ENCODE measurements at regions not wholly inside any gene's neighbourhood (a gene's known extent, or its start where the extent isn't known, plus 50 kb on each side); places are given as distances from the start of the nearest gene placed in this dataset.

DNA sequence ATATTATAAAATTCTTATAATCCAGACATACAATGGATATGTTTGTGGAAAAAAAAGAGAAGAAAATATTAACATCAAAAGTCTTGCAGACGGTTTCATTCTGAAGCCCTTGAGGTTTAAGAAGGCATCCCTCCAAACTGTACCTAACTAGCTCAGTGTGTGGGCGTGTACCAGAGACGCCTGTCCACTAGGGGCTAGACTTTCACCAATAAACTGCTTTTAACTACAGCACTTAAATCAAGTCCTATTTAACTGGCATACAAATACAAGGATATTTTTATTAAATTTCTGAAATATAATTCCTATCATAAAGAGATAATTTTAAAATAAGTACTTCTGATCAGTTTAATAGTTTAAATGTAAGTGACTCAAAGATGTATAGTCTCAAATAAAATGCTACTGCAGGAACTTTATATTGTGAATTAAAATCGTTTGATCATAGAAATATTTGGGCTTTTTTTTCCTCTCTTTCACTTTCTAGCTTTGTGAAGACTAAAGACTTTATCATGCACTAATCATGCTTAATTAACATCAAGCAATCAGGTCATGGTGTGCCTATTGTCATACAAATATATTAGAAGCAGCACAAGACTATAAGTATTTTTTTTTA lies 437.7 kb downstream of the SATB2 start:
- no peak for DNase-seq

DNA sequence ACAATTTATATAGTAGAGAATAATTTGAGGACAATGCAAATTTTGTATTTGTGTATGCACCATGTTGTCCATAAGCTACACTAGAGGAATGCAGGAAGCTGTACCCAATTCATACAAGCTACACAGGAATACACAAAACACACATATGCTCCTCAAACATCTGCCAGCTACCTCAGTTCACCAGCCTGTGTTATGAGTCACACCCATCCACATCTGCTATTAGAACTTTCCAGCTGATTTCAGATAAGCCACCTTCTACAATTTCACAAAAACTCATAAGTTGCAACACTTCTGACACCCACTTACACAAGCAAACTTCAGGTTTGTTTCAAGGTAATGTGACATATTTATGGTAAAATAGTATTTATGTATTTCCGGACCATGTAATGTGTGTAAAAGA lies 438.9 kb downstream of the SATB2 start:
- DNase-seq = no peak

DNA sequence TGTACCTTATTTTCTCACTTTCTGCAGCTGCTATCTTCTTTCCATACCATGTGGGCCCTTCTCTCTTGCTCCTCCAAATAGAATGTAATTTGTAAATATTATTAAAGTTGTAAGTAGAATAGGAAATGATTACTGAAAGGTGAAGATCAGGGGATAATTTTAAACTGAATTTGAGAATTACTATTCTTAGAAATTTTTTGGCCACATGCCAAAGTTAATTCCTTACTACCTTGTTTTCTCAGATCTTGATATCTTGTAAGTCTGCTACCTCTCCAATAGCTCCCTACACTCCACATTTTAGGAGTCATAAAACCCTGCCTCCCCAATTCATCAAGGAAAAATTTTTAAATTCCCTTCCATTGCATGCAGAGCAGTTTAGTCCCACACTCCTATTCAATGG lies 442.7 kb downstream of the SATB2 start:
- no peak for DNase-seq

DNA sequence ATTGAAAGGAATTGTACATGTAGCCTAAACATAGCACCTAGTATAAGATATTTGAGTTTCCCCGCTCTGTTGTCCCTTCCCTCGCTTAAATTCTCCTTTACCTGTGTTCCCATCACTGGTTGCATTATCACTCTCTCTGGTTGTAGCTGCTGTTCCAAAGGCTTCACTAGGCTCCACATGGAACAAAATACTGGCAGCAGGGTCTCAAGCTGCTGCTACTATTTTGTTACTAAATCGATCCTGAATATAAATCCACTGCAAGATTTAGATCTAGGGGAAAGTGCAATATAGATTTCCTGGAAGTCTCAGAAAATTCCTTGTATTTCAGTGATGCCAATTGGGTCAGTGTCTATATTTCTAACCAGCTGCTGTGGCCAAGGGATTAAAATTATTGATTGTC lies 443.5 kb downstream of the SATB2 start:
- no peak for DNase-seq

DNA sequence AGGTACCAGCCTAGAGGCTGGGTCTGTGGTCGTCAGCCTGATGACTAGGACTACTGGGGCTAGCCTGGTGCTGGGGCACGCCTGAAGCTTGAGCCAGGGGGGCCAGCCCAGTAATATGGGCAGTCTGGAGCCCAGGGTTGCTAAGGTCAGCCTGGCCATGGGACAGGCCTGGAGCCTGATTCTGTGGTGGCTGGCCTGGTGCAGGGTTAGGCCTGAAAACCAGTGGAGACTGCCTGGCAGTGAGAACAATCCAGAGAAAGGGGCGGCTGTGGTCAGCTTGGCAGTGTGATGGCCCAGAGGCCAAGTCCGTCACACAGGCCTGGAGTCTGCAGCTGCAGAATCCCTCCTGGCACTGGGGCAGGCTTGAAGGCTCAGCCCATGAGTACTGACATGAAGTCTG lies 445.8 kb downstream of the SATB2 start:
- DNase-seq = no peak

DNA sequence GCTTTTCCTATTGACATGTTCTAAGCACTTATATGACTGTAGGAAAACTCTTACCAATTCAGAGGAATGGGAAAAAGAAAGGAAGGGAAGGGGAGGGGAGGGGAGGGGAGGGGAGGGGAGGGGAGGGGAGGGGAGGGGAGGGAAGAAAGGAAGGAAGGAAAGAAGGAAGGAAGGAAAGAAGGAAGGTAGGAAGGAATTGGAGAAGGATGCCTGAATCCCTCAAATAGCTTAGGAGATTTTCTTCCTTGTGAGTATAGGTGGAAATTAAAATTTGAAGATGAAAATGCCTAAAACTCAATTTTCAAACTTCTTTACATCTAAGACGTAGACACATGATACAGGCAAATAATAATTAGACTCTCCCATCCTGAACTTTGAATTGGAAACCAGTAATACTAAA lies 463.1 kb downstream of the SATB2 start:
- no peak for DNase-seq

DNA sequence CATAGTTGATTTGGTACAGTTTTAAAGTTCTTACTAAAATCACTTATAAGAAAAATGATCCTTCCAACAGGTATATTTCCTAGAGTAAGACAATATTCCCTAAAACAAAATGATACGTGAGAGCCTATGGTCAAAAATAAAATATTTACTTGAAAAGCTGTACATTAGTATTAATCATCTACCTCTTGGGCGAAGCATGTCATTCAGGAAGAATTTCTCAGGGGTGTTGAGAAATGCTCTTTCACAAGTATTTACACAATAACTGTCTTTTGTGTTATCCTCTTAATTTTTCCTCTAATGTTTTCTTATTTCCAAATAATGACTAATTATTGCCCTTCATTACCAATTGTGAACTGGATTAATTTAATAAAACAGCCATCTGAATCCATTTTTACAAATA lies 466.3 kb downstream of the SATB2 start:
- no peak for DNase-seq

DNA sequence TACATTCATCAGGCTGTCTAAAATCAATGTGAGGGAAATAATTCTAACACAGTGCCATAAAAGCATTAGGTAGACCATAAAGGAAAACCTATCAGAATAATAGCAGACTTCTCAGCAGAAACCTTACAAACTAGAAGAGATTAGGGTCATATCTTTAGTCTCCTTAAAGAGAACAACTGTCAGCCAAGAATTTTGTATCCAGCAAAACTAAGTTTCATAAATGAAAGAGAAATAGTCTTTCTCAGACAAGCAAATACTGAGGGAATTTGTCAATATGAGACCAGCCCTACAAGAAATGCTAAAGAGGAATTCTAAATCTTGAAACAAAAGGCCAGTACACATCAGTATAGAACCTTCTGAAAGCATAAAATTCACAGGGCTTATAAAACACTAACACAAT lies 482.0 kb downstream of the SATB2 start:
- DNase-seq = no peak

DNA sequence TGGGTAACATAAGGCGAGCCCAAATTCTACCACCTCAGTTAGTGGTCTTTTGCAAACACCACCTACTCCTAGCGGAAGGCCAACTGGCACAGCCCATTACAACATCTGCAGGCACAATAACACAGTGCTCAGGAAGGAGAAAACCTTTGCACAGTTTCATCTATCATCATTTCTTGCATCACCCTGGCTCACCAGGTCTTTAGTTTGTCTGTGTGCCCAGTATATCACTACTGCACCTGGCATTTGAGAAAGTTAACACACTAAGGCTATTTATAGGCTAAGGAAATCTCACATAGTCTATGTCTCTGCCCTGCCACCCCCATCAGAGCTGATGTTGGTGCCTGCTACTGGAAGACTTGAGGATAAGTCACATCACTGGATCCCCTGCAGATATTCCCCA lies 484.0 kb downstream of the SATB2 start:
- DNase-seq = no peak

DNA sequence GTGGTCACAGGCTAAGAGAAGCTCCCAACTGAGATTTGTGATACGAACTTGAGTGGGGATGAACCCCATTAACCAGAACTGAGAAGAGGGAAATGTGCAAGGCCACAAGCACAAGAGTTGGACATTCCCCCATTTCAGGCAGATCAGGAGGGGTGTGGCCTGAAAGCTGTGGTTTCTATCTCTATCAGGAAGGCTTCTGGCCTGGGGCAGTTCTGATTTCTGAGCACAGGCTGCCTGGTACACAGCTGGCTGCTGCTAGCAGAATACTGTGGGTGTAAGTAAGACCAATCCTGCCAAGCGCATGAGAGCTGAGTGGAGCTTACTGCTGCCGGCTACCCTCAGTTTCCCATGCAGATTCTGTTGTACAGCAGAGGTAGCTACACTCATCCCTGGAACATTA lies 484.6 kb downstream of the SATB2 start:
- DNase-seq = no peak

DNA sequence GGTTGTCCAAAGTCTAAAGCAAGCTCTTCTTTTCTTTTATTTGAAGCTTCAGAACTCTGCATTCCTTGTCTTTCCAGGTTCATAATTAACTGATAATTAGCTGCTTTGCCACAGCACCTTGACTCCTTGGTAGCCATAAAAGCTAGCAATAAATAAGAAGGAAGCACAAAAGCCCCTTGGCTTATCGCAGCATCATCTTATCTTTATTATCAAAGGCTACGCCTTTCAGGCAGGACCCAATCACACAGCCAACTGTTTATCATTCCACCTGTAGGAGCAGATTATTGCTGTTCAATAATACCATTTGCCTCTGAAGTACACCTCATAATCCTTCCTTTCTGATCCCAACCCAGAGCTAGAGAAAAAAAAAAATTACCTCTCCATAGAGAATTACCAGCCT lies 489.2 kb downstream of the SATB2 start:
- DNase-seq = no peak

DNA sequence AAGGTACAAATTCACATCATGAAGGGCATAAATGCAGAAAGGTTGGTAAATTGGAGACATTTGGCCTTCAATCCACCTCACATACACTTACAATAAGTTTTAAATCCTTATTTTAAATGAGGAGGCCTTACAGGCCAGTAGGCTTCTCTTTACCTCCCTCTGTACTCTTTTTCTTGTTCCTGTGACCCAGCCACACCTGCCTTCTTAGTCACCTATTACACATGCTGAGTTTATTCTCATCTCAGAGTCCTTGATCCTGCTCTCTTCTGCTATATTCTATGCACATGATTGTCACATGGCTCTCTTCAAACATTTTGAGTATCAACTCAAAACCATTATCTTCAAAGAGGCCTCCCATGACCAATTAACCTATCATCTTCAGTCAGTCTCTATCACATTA lies 491.5 kb downstream of the SATB2 start:
- DNase-seq = no peak

DNA sequence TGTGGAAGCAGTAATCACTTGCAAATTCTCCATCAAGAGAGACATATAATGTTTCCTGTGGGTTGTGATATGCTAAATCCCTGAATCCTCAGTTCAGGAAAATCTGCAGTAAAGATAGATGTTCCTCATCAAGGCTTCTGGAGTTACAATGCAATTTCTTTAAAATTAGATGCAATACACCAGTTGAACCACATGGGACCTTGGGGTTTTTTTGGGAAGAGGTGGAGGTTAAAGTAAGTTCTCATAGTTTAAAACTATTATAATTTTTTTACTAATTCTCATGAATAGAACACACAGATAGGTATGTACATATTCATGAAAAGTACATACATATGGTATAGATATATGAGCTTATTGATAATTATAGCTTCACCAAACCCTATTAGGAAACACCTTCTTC lies 496.2 kb downstream of the SATB2 start:
- DNase-seq = no peak

DNA sequence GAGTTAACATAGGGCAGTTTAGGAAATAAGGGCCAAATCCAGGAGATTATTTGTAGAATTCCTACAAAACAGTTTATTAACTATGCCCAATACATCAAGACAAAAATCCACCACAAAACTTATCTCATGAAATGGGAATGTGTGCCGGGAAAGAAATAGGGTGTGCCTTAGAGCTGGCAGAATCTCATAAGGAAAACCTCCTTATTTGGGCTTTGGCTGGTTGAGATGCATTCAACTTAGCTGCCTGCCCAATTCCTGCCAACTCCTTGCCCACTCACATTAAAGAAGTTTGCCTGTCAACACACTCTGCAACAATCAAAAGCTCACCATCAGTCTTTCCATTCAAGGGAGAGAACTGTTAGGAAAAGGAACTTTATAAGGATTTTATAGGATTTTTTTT lies 500.6 kb downstream of the SATB2 start:
- DNase-seq = no peak

DNA sequence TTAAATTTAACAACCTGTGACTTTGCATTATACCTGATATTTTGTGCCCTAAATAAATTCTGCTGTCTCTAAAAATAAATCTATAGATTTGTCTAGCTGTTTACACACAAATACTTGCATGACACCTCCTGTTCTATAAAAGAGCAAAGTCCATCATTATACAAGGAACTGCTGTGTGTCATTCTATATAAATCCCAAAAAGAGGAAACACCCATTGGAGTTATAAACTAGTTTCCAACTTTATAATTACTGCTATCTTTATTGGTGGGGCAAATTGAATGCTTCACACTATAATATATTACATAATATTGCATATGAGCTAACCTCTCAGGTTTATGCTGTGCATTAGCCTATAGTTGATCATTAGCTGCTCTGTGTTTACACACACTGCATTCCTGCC lies 504.4 kb downstream of the SATB2 start:
- no peak for DNase-seq

DNA sequence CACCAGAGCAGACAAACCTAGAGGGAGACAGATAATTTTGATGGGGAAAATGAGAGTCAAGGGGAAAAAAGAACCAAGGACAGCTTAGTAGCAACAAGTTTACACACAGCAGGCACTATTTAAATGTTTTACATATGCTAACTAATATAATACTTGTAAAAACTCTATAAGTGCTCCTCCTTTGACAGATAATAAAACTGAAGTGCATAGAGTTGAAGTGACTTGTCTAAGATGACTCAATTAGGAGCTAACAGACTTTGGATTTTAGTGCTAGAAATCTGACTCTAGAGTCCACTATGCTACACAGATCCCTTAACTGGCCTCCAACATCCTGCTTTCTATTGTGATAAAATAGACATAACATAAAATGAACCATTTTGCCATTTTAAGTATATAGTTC lies 506.9 kb downstream of the SATB2 start:
- no peak for DNase-seq

DNA sequence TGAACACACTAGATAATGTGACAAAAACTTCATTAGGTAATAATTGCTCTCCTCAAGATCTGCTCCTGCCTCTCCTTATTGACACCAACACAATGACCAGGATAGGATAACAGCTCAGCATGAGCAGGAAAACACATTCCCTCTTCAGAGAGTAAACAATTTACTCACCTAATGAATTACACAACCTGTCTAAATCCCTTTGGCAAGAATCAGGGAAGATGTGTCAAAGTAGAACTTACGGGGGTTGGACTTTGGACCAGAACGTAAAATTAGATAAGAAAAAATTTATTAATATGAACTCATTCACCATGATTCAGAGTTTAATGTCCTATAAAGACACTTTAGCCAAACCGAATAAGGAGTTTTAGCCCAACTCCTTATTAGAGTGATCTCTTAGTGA lies 512.2 kb downstream of the SATB2 start:
- no peak for DNase-seq

DNA sequence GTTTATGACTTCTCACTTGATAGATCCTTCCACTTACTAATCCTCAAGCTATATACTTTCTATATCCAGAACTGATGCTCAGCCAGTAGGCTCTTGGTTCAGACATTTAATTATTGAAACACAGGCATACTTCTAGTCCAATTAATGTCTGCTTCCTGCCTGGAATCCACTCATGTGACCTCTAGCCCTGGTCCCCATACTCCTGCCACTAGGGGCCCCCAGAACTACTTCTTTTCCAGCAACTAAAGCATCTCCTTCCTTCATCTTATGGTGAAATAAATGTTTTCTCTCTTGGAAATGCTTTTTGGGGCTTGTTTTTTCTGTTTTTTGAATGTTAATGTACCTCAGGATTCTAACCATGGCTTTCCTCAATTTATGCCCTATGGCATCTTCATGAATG lies 527.6 kb downstream of the SATB2 start:
- no peak for DNase-seq

DNA sequence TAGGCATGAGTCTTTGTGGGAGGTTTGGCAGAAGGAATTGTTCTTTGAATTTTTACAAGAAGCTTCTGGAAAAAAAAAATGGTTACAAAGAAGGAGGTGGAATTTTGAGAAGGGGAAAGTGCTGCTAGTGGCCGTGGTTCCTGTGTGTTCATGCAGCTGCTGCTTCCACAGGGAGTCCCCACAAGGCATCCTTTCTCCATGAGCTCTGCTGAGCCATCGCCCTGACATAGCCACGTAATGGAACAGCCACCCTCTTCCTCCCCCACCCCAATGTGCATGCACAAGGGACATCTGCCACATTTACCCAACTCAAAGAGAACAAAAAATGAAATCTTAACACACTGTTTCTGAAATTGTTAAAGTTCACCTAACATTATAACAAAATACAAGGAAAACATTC lies 529.7 kb downstream of the SATB2 start:
- no peak for DNase-seq

DNA sequence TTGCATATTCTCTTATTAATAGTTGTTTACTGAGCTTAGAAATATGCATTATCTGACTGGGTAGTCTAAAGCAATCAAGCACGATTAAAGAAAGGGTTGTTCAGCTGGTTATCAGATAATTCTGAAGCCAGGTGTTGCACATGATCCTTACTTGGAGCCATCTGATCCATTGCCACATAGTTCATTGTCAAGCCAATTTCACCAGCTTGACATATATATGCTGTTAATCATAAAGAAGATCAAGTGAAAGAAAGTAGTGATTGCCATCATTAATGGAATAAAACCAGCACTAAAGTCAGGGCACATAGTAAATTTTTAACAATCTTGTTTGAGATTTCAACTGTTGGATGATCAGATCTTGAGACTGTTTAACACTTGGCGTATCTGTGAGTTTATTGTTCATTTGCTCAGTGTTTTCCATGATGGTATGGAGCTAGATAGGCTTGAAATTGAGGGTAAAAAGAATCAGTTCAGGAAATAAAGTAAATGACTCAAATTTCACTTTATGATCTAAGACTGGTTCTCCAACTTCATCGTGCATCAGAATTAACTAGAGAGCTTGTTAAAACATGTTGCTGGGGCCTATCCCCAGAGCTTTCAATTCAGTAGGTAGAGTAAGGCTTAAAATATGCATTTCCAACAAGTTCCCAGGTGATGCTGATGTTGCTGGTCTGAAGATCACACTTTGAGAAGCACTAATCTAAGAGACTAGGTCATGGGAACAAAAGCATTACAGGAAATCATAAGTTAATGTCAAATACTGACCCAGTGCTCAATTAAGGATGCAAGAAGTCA lies 539.6 kb downstream of the SATB2 start:
- no peak for DNase-seq

DNA sequence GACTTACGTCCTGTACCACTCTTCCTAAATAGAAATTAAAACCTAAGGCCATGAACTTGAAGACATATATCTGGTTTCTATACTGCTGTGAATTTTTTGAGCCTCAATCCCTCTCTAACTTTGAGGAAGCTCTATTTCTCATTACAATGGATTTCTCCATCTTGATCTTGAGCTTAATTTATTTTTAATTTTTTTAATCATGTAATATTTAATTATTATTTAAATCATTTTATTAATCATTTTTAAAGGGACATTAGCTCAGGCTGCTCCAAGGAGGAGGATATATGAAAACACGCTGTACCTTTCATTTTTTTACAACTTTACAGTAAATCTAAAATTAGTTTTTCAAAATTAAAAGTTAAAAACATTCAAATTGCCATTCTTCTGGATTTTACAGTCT lies 540.5 kb downstream of the SATB2 start:
- no peak for DNase-seq

DNA sequence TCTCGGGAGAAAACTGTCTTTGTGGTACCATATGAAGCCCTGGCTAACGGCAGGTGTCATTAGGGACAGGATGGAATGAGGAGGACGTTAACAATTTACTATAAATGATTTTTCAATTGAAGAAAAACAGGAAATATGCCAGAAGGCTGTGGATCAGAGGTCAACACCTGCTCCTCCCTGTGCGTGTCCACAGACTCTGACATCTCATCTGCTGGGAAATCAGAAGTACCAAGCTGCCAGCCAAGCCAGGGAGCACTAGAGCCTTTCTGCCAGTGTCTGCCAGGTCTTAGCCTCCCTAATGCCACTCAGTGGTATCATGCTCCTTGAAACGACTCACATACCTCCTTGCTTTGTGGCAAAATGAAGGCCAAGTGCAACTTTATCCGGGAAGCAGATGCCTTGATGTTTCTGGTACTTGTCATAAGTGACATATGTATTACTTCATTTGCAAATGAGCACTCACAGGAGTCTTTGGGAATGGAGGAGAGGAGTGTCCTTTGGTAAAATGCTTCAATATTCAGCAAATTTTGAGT lies 541.1 kb downstream of the SATB2 start:
- no peak for DNase-seq

DNA sequence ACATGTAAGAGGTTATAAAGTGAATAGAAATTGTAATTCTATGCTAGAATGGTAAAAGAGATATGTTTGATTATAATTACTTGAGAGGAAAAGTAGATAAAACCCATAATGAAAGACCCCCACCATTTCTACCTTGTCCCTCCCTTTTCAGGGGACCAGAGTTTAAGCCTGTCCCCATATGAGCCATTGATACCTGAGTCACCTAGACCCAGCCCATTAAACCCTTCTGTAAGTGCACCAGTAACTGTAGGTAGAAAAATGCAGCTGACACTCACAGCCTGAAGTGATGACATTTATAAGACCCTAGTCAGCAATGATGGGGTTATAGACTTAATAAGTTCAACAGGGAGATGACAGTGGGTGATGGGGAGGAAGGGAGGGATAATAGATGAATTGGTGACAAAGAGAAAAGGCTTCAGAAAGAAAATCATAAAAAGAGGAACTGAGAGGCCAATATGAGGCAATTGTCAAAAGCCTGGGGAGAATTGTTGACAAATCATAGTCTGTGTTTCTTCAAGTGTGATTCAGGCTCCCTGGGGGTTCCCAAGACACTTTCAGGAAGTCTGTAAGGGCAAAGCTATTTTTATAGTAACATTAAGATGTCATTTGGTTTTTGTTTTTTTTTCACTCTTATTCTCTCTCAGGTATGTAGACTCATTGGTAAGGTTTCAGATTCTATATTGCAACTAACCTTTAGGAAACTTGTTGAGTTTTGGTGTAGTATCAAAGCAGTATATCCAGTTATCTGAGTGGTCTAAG lies 544.2 kb downstream of the SATB2 start:
- no peak for DNase-seq
